Kidney (tissue), 13 donors: ENCODE measurements at regions not wholly inside any gene's neighbourhood (a gene's known extent, or its start where the extent isn't known, plus 50 kb on each side); places are given as distances from the start of the nearest gene placed in this dataset.
A peak's percentile ranks its signal among the peaks of the same experiment; 100 is the strongest.

Experiments used
- DNase-seq, 5 donors: peaks; one replicate each; pipeline ENCODE4 v3.0.0-alpha.2; 2013 to 2020
- FAIRE-seq: peaks from 2 replicates; lab custom pipeline; 2012; peaks lifted over from hg19 to GRCh38; lab: Jason Lieb, UNC
- H3K27ac ChIP-seq, 2 donors: one replicate each; pipeline ENCODE4 v1.7.0; 2013; ENCODE audit warnings: low read depth in 2 of 2, low read length in 2 of 2, inconsistent platforms in 1 of 2
- H3K27me3 ChIP-seq: one replicate; pipeline ENCODE4 v1.7.1; 2013; ENCODE audit warnings: low read length, inconsistent platforms; ENCODE audit not compliant: control insufficient read depth, insufficient read depth
- H3K36me3 ChIP-seq, 3 donors: one replicate each; pipeline versions ENCODE4 v1.7.0 to v1.7.1; 2013; ENCODE audit warnings: low read length in 3 of 3, control low read depth in 1 of 3, inconsistent platforms in 1 of 3; ENCODE audit not compliant: insufficient read depth in 3 of 3, control insufficient read depth in 2 of 3
- H3K4me1 ChIP-seq, 3 donors: one replicate each; pipeline versions ENCODE4 v1.7.0 to v1.7.1; 2013; ENCODE audit warnings: low read length in 3 of 3, inconsistent platforms in 1 of 3, low read depth in 1 of 3; ENCODE audit not compliant: control insufficient read depth in 2 of 3, insufficient read depth in 2 of 3
- H3K4me3 ChIP-seq, 3 donors: one replicate each; pipeline versions ENCODE4 v1.7.0 to v1.8.1; 2013; ENCODE audit warnings: low read length in 3 of 3, control low read depth in 1 of 3, inconsistent platforms in 1 of 3
- H3K9ac ChIP-seq, 3 donors: one replicate each; pipeline versions ENCODE4 v1.7.0 to v1.7.1; 2013; ENCODE audit warnings: low read length in 3 of 3, control low read depth in 1 of 3, inconsistent platforms in 1 of 3
- H3K9me3 ChIP-seq, 3 donors: one replicate each; pipeline versions ENCODE4 v1.7.0 to v1.7.1; 2013; ENCODE audit warnings: low read length in 3 of 3, control low read depth in 1 of 3, inconsistent platforms in 1 of 3; ENCODE audit not compliant: control insufficient read depth in 2 of 3, insufficient read depth in 1 of 3
- CTCF ChIP-seq: IDR thresholded peaks from 3 replicates; pipeline ENCODE4 v1.5.1; 2012; ENCODE audit warnings: mild to moderate bottlenecking, moderate library complexity, borderline replicate concordance; ENCODE audit not compliant: insufficient read depth; ENCODE audit errors: extremely low read depth
- intact Hi-C: fragments of 100-400 bp; cut with DNase I; formaldehyde crosslinking; loops from one replicate; pipeline ENCODE4 v1.11.1; 2022
- donor health status: control.
- donor health status: control.
- donor health status: control.
- donor health status: control.
- donor health status: control.
- donor health status: DM: yes; HTN: yes; CAD: no.
- donor health status: Normal renal cell carcinoma (clear cell type).

DNA sequence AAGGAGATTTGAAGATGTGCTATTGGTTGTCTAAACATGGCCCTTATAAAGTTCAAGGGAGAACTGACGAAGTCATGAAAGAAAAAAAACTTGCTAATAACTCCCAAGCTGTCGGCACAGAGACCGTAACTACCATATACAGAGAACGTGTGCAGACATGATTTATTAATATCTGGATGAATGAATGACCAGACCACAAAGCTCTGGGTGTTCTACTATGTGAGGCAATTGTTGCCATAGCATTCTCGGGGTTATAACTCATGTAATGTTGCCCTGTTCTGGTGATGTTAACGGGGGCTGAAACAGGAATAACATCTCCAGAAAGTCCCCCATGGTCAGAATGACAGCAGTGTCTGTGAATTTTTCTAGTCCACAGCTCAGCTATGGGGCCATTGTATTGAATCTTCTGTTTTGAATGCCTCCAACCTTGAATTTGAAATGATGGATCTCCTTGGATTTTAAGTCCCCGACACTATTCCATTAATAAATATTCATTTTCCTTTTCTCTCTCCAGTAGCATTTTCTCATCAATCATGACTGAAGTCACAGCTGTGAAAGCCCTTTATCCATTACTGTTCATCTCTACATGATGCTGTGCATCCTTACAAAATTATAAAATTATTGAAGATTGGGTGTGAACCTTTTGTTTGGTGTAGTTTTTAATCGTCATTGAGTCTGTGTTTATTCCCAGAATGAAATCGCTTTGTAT, 483.4 kb upstream of the KLHL29 start:
- H3K9ac ChIP-seq: no peak overlapping the region
- no peaks in the 10 kb centered on the region for H3K9me3 ChIP-seq
- H3K27ac ChIP-seq: no peak overlapping the region
- no peak overlapping the region for H3K4me3 ChIP-seq
- H3K27me3 ChIP-seq: no peaks in the 10 kb centered on the region
- DNase-seq (peak in 1 of 5 donors; percentile 4), FAIRE-seq (no peak)
- intact Hi-C loops: no loop called here
- no peaks in the 10 kb centered on the region for H3K36me3 ChIP-seq
- no peak for TF ChIP-seq CTCF
- H3K4me1 ChIP-seq: no peaks in the 10 kb centered on the region

- H3K4me3 ChIP-seq: no peak overlapping the region
- no peaks in the 10 kb centered on the region for H3K9me3 ChIP-seq
- H3K9ac ChIP-seq: no peak overlapping the region
- no peaks in the 10 kb centered on the region for H3K36me3 ChIP-seq
- no peak for TF ChIP-seq CTCF
- no peak overlapping the region for H3K27ac ChIP-seq
- no peaks in the 10 kb centered on the region for H3K27me3 ChIP-seq
- intact Hi-C loops: no loop called here
- no peak for DNase-seq
- H3K4me1 ChIP-seq: no peaks in the 10 kb centered on the region
- FAIRE-seq: no peak
Measured at GRCh38 chr2:22902180-22902550, 482.8 kb upstream of the KLHL29 start.

GRCh38 chr2:22902662-22903165, 482.3 kb upstream of the KLHL29 start:
- intact Hi-C loops: no loop called here
- H3K27me3 ChIP-seq: no peaks in the 10 kb centered on the region
- H3K9me3 ChIP-seq: no peaks in the 10 kb centered on the region
- no peak for FAIRE-seq
- no peak overlapping the region for H3K27ac ChIP-seq
- H3K9ac ChIP-seq: no peak overlapping the region
- no peak overlapping the region for H3K4me3 ChIP-seq
- no peaks in the 10 kb centered on the region for H3K4me1 ChIP-seq
- no peaks in the 10 kb centered on the region for H3K36me3 ChIP-seq
- no peak for TF ChIP-seq CTCF
- no peak for DNase-seq
